Urothelium cell line (cell line): ENCODE measurements at regions not wholly inside any gene's neighbourhood (a gene's known extent, or its start where the extent isn't known, plus 50 kb on each side); places are given as distances from the start of the nearest gene placed in this dataset.
"Not testable (repeated sequence)": the region's sequence is repeated elsewhere in the genome, so short reads cannot be mapped to it uniquely, and the experiment has no call there.

Experiments used
- DNase-seq: peaks from one replicate; pipeline ENCODE4 v3.0.0; 2011; ENCODE audit warnings: low spot score, mixed read lengths
- FAIRE-seq: peaks from 2 replicates; lab custom pipeline; 2011; peaks lifted over from hg19 to GRCh38; lab: Jason Lieb, UNC

GRCh38 chr2:138213624-138214023, 249.4 kb downstream of the HNMT start:
- no peak for FAIRE-seq
- no peak for DNase-seq

- FAIRE-seq = no peak
Measured at GRCh38 chr2:138215958-138216357, 251.7 kb downstream of the HNMT start.

DNA sequence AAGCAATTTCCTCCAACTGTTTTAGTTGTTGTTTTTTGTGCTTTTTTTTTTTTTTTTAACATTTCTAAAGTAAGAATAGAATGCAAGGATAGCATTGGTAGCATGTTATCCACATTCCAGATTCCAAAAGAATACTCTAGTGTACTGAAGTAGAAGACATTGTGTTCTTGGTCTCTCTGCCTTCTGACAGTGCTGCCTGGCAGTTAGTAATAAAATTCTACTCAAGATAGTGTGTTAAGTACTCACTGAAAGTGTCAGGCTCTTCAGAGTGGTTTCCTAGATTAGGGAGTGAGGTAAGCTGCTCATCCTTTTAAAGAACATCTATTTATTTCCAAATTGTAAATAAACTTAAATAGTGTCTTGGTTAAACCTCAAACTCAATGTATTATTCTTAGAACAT, 253.7 kb downstream of the HNMT start:
- peak; percentile 9 for FAIRE-seq
- DNase-seq = no peak

More at GRCh38 chr2:138215958-138216357, 251.7 kb downstream of the HNMT start:
- DNase-seq = no peak

DNA sequence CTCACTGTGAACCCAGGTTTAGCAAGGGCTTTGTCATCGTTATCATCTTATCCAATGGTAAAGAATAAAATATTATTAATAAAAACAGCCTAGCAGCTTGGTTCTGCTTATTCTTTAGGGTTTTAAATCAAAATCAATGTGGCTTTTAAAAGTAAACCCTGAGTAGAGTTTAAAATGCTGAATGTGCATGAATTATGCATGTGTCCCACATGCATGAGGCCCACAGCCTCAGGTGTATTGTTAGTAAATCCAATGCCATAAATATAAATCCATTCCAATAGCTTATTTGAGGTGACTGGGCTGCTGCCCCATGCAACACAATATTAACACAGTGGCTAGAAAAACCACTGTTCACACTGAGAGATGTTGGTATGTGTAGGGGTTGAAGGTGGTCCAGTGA, 254.1 kb downstream of the HNMT start:
- FAIRE-seq = no peak

DNA sequence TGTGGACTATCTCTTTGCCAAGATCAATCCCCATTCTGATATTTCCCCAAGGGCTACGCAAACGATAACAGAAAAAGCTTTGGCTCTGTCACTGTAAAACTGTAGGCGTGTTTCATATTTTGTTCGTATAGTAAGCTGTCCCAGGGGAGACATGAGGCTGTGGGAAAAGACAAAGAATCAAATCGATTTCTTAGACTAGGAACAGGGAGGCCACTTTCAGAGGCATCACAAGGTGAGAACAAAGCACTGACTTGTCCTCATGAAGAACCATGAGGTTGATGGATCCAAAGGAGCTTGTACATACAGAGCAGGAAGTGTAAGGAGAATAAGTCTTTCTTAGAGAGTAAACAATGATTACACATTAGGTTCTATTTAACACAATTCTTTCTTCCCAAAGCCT, 255.7 kb downstream of the HNMT start:
- no peak for FAIRE-seq
- DNase-seq = no peak

More for the DNA sequence above, 254.1 kb downstream of the HNMT start:
- no peak for DNase-seq

DNA sequence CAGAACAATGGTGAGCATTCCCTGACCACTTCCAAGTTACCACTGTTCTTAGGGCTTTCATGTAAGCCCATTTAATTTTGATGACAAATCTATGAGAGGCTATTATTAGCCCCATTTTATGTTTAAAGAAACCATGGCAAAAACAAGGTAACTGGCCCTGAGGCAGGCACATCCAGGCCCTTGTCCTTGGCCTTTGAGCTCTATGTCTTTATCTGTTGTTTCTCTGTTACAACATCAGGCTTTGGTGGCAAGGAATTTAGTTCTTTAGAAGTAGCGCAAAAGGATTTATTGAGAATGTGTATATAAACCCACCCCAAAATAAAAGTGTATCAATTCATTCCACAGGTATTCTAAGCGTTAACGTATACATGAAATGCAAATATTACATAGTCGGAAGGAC, 257.1 kb downstream of the HNMT start:
- DNase-seq = no peak

DNA sequence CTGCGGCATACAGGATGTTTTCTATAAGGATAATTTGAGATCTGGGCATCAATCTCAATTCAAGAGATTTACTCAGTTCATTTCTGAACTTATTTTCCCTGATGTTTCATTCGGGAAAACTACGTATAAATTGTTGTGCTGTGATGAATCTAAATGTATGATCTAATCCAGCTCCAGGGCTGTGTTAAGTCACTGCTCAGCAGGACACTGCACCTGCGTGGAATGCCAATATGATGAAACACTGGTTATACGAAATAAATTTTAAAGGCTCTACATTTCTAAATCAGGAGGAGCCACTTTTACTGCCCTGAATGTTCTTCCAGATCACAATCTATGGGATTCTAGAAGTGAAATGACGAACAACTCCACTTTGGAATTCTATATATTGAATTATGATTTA, 259.0 kb downstream of the HNMT start:
- no peak for FAIRE-seq
- peak; percentile 29 for DNase-seq

More for the DNA sequence above, 257.1 kb downstream of the HNMT start:
- peak; percentile 27 for FAIRE-seq

DNA sequence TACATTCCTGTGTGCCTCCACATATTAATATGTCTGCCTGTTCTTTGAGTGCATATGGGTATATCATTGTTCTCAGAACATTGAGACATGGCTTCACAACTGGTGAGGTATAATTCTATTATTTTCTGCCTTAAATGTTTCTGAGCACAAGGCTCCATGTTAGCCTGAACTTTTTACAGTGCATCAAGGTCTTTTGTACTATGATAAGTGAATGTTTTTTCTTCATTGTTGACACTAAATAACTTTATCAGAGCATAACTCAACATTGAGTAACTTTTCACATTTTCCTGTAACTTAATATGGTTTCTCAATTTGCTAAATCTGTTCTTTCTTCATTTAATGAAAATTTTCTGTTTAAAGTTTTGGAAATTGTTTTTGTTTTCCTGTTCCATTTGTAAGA, 262.9 kb downstream of the HNMT start:
- DNase-seq = no peak
- FAIRE-seq = no peak

DNA sequence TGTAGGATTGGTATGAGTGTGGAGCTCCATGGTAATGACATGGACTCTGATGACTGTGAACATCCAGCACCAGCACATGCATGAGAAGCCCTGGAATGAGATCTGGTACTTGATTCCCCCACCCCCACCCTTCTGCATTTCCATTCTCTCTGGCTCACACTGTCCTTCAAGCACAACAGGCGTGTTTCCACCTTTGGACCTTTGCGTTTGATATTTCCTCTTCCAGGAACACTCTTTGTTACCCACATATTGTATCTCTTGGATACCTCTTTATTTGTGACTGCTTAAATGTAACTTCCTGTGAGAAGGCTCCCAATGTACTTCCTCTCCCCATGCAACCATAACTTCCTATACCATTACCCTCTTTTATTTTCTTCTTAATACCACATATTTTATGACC, 263.8 kb downstream of the HNMT start:
- no peak for DNase-seq
- no peak for FAIRE-seq

GRCh38 chr2:138234265-138234664, 267.3 kb upstream of the SPOPL start:
- no peak for DNase-seq
- FAIRE-seq = no peak

DNA sequence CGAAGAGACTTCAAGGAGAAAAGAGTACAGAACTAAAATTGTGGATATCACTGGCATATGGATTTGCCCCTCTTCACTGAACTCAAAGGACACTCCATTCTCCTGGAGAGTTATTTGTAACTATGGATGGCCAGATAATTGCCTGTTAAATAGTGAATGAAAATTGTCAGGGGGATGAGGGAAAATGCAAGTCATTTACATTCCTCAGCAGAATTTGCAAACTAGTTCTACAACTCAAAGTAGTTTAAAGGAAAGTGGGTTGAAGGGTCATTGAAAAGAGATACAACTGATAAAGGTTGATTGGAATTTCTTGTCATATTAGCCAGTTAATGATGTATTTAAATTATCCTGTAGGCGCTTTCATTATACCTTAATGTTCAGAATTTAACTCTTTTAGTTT, 266.5 kb upstream of the SPOPL start:
- no peak for DNase-seq
- no peak for FAIRE-seq

GRCh38 chr2:138236142-138236541, 265.4 kb upstream of the SPOPL start:
- no peak for DNase-seq
- FAIRE-seq = no peak

DNA sequence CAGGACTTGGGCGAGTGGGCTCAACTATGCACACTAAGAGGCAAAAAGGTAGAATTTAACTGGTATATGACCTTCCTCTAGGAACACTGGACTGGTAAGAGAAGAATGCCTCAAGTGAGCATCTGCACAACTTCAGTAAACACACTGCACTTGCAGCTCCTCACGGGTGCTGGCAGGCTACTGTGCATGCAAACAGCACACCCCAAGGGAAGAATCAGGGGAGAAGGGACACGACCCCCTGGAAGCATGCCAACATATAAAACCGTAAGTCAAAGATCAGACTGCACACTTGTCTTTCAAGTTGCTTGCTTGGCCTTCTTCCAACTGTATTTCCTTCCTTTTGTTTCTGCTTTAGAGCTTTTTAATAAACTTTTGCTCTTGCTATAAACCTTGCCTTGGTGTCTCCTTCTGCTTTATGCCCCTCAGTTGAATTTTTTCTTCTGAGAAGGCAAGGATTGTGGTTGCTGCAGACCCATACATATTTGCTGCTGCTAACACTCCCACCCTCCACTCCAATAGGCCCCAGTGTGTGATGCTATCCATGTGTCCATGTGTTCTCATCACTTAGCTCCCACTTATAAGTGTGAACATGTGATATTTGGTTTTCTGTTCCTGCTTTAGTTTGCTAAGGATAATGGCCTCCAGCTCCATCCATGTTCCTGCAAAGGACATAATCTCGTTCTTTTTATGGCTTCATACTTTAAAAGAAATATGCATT, 263.7 kb upstream of the SPOPL start:
- FAIRE-seq (no peak), DNase-seq (no peak)

DNA sequence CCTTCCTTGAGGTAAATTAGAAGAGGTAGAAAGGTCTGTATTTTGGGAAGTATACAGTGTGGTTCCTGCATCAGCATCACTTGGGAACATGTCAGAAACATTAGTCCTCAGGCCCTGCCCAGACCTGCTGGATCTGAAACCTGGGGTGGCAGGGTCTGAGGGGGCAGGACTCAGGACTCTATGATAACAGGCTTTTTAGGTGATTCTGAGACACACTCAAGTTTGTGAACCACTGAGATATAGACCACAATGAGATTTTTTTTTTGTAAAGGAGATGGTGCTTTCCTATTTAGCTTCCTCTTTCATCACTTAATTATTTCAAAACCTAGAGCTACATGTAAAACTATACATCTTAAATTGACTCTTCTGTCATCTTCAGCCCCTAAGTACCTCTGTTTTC, 262.7 kb upstream of the SPOPL start:
- FAIRE-seq = no peak
- DNase-seq = no peak

DNA sequence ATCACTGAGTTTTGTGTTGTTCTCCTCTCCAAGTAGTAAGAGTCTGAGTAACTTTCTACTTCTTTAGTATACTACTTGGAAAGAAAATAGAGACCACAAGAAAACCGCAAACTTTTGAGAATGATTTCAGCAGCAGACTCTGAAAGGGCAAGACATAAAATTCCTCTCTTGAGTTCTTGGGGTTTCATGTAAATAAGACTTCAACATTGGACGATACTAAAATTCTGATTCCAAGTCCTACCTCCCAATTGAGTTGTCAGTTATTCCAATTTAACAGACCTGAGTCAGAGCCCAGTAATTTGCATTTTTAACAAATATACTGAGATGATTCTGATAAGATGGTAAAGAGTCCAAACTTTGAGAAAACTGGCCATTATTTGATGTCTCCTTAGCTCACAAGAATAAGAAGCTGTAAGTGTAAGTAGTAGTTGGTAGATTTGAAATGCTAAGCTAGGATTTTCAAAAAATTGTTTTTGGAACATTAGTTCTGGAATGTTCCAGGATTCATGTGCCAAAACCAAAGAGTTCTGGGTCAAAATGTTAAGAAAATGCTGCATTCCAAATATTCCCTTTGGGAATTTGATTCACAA, 261.6 kb upstream of the SPOPL start:
- DNase-seq = no peak
- FAIRE-seq = no peak

- DNase-seq (no peak), FAIRE-seq (no peak)
Measured at GRCh38 chr2:138243372-138243771, 258.2 kb upstream of the SPOPL start.

DNA sequence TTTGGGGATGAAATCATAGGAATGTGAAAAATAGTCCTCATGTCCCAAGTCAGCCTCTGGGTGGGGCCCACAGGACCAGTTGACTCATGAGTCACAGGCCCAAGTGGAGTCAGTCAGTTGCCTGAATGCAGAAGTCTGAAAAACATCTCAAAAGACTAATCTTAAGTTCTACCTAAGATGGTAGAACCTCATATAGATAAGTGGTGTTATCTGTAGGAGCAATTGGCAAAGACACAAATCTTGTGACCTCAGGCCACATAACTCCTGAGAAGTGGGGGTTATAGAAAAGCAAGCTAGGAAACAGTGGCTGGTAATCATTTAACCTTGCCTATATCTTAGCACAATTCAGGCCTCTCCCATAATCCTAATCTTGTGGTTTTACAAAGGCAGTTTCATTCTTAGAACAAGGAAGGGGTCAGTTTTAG, 257.1 kb upstream of the SPOPL start:
- FAIRE-seq = no peak
- DNase-seq = peak; percentile 17

DNA sequence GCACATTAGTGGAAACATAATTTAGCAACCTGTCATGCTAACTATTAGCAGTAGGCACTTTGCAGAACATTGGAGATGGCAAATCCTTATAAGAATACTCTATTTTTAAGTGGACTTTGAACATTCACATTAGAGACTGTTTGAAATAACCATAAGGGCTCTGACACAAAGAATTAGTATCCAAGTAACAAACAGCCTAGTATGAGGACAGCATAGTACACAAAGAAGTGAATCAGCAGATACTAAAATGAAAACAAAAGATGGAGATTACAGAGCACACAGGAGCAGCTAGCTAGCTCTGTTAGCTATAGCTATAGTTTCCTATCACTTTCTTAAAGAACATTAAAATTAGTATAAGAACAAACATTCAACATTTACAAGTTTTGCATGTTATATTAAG, 256.3 kb upstream of the SPOPL start:
- DNase-seq (no peak), FAIRE-seq (no peak)

- FAIRE-seq = no peak
- DNase-seq = no peak
Measured at GRCh38 chr2:138247302-138247701, 254.3 kb upstream of the SPOPL start.

GRCh38 chr2:138249207-138249606, 252.4 kb upstream of the SPOPL start:
- DNase-seq (no peak), FAIRE-seq (no peak)

DNA sequence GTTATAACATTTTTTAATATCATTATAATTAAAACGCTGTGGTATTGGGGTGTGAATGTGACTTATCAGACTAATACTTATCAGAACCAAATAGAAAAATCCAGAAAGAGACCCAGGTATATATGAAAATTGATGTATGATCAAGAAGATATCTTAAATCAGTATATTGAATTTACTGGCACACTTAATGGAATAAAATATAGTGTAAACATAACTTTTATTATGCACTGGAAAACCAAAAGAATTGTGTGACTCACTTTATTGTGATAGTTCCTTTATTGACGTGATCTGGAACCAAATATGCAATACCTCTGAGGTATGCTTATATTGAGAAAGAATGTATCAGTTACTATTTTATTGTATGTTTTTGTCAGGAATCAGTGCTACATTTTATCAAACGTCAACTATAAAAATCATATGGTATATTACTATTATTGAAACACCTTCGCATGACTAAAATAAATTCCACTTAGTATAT, 250.7 kb upstream of the SPOPL start:
- not testable (repeated sequence) for DNase-seq, FAIRE-seq

- FAIRE-seq = no peak
- DNase-seq = no peak
Measured at GRCh38 chr2:138252587-138252986, 249.0 kb upstream of the SPOPL start.

GRCh38 chr2:138255670-138256069, 245.9 kb upstream of the SPOPL start:
- DNase-seq (no peak), FAIRE-seq (no peak)
